Activated effector memory CD4-positive, alpha-beta T cell treated with anti-CD3 and anti-CD28 coated beads, Interleukin-2, amount 50 U/mL, for 16 hours (primary cell): ENCODE measurements at regions not wholly inside any gene's neighbourhood (a gene's known extent, or its start where the extent isn't known, plus 50 kb on each side); places are given as distances from the start of the nearest gene placed in this dataset.
"Not testable (repeated sequence)": the region's sequence is repeated elsewhere in the genome, so short reads cannot be mapped to it uniquely, and the experiment has no call there.

Experiments
- DNase-seq: peaks from one replicate; pipeline ENCODE4 v3.0.0-alpha.2; 2020

GRCh38 chr4:118504927-118505326 lies 152.1 kb upstream of the PRSS12 start:
- DNase-seq, result not testable (repeated sequence)

DNA sequence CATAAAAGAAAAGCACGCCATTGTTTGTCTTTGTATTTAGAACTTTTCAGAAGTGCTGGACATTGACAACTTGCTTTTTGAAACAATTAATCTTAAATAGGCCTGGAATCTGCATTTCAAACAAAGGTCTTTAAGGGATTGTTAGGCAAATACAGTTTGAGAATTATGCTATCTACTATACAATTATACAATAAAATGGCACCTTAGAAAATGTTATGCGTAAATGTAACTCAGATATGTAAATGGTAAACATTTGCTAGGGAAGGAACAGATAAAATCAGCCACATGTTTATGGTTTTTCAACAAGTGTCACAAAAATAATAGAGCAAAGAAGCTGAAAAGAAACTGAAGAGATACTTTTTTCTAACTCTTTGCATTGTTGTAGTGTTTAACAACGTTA lies 152.7 kb upstream of the PRSS12 start:
- DNase-seq, result not testable (repeated sequence)

DNA sequence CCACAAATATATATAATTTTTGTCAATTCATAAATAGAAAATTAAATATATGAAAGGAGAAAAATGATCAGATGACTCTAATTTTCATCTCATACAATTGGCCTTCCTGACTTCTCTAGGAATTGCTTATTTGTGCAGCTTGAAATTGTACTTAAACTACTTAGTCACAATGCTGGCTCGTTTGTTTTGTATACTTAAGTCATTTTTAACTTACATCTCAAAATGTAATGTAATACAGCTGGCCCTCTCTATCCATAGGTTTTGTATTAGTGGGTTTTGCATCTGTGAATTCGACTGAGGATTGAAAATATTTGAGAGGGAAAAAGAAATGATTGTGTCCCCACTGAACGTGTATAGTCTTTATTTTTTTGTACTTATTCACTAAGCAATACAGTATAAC lies 160.1 kb upstream of the PRSS12 start:
- DNase-seq, result not testable (repeated sequence)

DNA sequence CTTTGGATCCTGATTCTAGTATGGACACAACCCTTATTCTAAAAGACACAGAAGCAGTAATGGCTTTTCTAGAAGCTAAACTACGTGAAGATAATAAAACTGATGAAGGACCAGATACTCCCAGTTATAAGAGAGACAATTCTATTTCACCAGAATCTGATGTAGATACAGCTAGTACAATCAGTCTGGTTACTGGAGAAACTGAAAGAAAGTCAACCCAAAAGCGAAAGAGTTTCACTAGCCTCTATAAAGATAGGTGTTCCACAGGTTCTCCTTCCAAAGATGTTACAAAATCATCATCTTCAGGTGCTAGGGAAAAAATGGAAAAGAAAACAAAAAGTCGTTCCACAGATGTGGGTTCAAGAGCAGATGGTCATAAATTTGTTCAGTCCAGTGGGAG lies 161.5 kb upstream of the PRSS12 start:
- not testable (repeated sequence) for DNase-seq

DNA sequence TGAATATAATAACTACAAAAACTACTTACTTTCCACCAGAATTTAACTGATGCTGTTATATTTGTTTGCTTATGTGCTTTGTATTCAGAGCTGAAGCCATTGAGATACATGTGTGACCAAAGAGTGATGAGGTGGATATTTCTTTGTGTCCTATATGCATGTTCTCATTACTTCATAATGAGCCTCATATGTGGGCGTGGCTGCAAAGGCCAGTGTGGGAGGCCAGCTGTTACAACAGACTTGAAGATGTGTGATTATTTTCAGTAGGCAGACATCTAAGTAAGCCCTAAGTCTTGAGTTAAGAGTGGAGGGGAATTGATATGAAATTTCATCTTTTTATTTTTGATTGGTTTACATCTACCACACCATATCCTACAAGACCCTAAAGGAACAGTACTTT lies 163.3 kb upstream of the PRSS12 start:
- not testable (repeated sequence) for DNase-seq

DNA sequence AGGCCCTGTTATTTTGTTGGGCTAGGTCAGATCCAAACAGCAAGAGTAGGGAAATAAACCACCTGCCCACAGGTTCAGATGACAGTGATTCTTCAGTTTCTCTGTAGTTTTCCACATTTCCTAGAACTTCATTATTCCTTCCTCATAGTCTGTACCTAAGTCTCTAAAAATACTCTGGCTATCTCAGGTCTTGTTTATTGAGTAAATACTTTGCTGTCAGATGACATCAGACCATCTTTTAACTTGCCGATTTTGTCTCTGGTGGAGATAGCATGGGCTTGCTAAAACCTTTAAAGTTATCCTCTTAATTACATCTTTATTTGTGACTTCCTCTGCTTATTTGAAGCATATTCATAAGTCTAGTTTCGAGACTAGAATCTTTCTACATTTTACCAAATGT lies 155.1 kb upstream of the METTL14 start:
- not testable (repeated sequence) for DNase-seq

DNA sequence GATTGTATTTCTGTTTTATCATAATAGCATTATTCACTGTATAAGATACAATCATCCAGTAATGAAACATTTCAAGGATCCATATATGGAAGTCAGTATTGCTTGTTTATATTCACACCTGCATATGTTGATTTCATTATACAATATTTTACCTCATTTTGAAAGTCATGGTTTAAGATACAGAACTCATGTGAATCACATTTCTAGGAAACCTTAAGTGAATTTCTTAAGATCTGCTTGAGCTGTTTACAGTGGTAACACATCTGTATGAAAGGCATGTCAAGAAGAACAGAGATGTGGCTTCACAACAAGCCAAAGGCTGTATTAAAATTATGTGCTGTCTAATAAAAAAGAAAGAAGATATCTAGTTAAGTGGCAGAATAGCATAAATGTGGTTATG lies 153.2 kb upstream of the METTL14 start:
- not testable (repeated sequence) for DNase-seq

DNA sequence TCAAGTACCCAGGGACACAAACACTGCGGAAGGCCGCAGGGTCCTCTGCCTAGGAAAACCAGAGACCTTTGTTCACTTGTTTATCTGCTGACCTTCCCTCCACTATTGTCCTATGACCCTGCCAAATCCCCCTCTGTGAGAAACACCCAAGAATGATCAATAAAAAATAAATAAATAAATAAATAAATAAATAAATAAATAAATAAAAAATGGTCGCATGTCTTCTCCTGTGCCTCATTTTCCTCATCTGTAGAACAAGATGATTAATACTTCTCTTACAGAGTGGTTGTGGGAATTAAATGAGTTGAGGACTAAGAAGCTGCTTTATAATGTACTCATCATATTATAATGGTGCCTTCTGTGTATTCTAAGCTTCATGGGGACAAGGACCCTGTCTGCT lies 149.4 kb upstream of the METTL14 start:
- not testable (repeated sequence) for DNase-seq

- DNase-seq, result not testable (repeated sequence)
These were observed 145.6 kb upstream of the METTL14 start for GRCh38 chr4:118539412-118540077.

DNA sequence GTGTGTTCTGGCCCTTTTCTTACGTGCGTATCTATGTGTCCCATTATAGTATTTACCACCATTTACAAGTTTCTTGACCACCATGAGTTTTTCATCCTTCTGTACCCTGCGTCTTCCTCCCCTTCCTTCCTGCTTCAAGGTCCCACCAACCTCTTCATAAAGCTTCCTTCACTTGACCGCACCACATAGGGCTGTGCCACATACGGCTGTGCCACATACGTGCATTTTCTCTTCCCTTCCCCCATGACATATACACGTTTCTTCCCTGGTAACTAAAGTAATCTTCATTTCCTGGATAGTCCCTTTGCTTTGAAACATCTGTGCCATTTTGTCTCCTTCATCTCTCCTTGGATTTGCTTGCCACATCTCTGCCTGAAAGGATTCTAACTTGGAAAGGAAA lies 128.6 kb upstream of the METTL14 start:
- DNase-seq, result not testable (repeated sequence)

DNA sequence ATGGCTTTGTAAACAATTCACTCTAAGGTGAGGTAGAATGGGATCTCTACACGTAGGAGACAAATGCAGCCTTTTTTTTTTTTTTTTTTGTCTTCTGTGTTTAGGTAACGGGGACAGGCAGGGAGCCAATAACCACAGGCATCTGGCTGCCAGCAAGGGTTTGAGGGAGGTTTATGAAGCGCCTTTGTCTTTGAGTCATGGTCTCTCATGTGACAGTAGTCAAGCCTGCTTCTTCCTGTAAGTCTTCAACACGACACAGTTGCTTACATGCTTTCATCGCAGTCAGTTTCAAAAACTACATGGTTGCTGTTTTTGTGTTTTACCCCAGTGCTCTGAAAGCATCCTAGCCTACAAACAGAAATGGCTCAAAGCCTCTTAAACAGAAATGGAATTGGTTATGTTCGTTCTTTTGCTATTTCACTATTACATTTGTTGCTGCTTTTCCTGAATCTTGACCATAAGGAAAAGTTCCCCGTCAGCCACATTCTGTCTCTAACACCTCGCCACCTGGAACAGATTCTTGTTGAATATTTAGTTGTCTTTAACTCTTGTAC lies 127.8 kb upstream of the METTL14 start:
- no peak for DNase-seq

- DNase-seq, result not testable (repeated sequence)
These were observed 127.0 kb upstream of the METTL14 start for GRCh38 chr4:118558188-118558587.

DNA sequence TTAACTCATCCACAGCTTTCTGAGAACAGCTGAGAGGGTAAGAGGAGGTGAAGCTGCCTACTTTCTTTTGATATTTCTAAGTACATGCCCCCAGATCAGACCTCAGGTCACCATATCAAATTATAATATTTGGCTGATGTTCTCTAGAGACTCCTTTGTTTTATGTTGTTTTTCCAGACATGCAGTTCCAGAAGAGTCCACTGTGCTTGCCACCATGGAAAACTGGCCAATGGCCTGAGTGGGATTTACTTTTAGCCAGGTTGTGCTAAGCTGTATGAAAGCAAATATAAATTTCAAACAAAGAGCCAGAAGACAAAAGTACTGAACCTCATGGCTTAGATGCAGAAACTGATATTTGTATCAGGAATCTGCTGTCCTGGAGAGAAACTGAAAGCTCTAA lies 123.6 kb upstream of the METTL14 start:
- DNase-seq, result not testable (repeated sequence)

GRCh38 chr4:118566003-118566513 lies 119.1 kb upstream of the METTL14 start:
- DNase-seq, result not testable (repeated sequence)

DNA sequence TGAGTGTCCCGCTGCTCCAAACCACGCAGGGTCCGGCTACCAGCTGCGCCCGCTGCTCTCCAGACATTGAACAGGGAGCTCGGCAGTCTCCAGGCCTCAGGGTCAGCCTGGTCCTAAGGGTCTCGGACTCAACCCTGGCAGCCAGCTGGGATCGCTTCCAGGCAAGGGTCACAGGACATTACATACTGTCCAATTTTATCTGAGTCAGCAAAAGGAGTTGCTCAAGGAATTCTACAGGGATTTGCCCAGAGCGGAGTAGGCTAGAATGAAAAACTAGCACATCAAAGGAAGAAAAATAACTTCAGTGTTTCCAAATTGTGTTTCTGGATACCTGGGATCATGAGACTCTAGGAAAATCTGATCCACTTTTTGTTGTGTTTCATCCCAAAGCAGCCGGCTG lies 112.2 kb upstream of the METTL14 start:
- not testable (repeated sequence) for DNase-seq

DNA sequence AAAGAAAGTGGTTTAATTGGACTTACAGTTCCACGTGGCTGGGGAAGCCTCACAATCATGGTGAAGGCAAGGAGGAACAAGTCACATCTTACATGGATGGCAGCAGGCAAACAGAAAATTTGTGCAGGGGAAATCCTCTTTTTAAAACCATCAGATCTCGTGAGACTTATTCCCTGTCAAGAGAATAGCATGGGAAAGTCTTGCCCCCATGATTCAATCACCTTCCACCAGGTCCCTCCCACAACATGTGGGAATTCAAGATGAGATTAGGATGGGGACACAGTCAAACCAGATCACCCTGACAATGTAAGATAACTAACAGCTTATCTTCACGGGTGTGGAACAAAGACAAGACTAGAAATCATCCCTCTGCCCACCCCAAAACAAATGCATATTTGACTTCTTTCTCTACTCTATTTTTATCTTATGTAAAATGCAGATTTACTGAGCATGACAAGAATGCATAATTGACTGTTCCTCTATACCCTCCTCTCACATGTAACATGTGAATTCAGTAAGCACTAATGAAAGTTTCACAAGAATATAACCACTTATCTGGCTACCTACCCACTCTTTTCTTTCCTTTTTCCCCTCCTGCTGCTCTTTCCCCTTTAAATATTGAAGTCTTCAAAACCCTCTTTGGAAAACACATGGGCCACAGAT lies 110.8 kb upstream of the METTL14 start:
- DNase-seq, result not testable (repeated sequence)

- not testable (repeated sequence) for DNase-seq
These were observed 110.1 kb upstream of the METTL14 start for GRCh38 chr4:118575057-118575456.

GRCh38 chr4:118575726-118576125 lies 109.5 kb upstream of the METTL14 start:
- not testable (repeated sequence) for DNase-seq

GRCh38 chr4:118576709-118577219 lies 108.4 kb upstream of the METTL14 start:
- not testable (repeated sequence) for DNase-seq

DNA sequence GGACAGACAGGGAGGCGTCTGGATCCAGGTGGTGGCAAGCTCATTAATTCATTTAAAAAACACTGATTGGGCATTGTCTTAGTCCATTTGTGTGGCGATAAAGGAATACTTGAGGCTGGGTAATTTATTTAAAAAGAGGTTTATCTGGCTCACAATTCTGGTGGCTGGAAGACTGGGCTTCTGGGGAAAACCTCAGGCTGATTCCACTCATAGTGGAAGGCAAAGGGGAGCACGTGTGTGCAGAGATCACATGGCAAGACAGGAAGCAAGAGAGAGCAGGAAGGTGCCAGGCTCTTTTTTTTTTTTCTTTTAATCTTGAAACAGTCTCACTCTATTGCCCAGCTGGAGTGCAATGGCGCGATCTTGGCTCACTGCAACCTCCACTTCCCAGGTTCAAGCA lies 100.2 kb upstream of the METTL14 start:
- no peak for DNase-seq

DNA sequence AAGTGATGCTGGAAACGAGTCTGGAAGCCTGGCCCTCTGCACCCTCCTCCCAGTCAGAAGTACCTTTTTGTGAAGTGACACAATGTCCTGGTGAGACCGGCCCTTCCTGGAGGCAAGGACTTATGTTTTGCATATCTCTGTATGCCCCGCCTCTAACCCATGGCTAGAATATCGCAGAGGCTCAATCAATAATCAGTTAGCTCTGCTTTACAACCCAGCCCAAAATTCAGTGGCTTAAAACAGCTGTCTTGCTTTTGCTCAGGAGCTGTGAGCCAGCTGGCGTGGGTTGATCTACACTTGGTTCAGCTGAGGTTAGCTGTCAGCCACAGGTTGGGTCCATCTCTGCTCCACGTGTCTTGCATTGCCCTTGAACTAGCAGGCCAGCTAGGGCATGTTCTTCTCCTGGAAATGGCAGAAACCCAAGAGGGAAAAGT lies 98.8 kb upstream of the METTL14 start:
- no peak for DNase-seq

- DNase-seq, result no peak
These were observed 97.9 kb upstream of the METTL14 start for GRCh38 chr4:118587116-118587831.

GRCh38 chr4:118587946-118588345 lies 97.2 kb upstream of the METTL14 start:
- no peak for DNase-seq
